GM19239 (cell line): ENCODE measurements at regions not wholly inside any gene's neighbourhood (a gene's known extent, or its start where the extent isn't known, plus 50 kb on each side); places are given as distances from the start of the nearest gene placed in this dataset.

Source experiments
- DNase-seq: peaks from one replicate; pipeline ENCODE4 v3.0.0; 2011; ENCODE audit warnings: low spot score; ENCODE audit not compliant: insufficient read length
- FAIRE-seq: peaks from 2 replicates; lab custom pipeline; 2011; peaks lifted over from hg19 to GRCh38; lab: Jason Lieb, UNC

DNA sequence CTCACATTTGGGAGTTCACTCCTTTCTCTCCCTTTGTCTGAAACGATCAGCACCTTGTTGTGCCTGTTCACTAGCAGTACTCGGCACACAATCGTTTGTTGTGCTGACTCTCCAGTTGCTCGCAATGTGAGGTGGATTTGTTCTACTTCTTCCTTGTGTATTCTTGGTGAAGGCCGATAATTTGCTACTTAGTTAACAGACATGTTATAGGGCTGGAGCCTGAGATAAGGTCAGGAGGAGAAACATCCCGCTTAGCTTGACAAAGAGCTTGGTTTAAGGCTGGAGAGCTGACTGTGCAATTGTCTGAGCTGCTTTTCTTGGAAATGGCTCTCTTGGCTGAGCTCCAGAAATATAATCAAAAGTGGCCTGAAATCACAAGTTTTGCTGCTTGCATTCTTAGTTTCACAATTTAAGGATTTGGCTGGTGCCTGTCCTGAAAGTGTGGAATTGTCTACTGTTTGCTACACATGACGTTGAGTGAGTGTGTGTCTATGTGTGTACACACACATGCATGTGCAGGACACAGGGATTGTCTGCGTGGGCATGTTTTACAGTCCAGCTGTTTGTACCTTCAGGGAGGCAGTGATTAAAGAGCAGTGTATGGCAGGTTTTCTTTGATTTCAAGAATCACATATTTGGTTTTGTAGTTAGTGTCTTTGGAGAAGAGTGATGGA lies 77.7 kb downstream of the ARF6 start:
- DNase-seq (no peak), FAIRE-seq (no peak)

GRCh38 chr14:49971156-49972130 lies 78.6 kb downstream of the ARF6 start:
- FAIRE-seq (peak; percentile 93), DNase-seq (no peak)

DNA sequence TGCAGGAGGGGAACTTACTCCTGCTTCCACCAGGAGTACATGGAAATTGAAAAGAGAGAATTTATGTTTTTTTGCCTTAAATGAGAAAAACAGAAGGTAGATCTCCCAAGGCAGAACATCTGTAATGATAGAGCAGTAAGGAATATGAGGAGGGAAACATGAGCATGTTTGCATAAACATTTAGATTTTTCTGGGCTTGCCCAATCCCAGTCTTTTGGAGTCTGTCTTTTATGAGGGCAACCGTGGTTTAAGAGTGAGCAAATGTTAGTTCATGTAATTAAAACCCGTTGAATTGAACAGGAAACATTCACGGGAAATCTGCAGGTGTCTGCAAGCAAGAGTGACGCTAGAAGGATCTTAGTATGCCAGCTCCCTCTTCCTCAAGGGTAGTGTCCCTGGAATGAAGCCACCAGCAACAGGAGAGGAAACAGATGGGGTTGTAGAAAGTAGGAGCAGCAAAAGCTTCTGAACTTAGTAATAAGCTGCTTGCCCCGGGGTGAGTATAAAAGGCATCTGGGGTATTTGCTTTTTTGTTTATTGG lies 79.3 kb downstream of the ARF6 start:
- FAIRE-seq (peak; percentile 81), DNase-seq (no peak)

DNA sequence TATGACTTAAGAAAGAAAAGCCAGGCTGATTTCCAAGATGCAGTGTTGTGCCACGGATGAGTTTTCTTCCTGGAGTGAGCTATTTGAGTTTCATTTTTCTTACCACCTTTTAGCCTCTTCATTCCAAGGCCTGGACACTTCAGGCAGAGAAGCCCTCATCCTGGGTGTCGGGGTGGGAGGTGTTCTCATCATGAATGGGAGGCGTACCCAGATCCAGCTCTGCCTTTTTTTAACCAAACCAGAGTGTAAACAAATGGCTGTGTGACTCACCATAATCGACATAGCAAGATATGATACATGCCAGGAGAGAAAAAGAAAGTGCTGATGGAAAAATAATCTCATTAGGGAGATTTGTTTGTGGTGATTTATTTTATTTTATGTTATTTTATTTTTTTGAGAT lies 79.9 kb downstream of the ARF6 start:
- no peak for FAIRE-seq
- no peak for DNase-seq

GRCh38 chr14:49975276-49975675 lies 82.4 kb downstream of the ARF6 start:
- no peak for FAIRE-seq
- DNase-seq, result no peak

DNA sequence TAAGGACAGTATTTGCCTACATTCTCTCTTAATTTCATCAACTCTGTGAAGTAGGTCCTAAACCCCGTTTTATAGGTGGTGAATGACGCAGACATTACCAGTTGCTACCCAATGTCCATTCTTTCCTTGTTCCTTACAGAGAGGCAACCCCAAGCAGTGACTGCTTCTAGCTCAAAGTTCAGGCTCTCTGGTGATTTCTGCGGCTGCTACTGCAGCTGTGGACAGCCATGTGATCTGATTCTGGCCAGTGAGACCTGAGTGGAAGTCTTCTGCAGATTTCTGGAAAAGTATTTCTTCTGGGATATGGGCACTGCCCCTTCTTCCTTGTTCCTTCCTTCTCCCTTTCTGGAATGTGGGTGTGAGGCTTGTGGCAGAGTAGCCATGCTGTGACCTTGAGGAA lies 82.9 kb downstream of the ARF6 start:
- FAIRE-seq (no peak), DNase-seq (no peak)

- DNase-seq, result no peak
- peak; percentile 88 for FAIRE-seq
Measured at GRCh38 chr14:49977126-49977841, 84.4 kb downstream of the ARF6 start.

GRCh38 chr14:49980027-49980426 lies 87.1 kb downstream of the ARF6 start:
- DNase-seq, result no peak
- no peak for FAIRE-seq

GRCh38 chr14:49982082-49982481 lies 89.2 kb downstream of the ARF6 start:
- FAIRE-seq (no peak), DNase-seq (no peak)

GRCh38 chr14:49982501-49982951 lies 89.6 kb downstream of the ARF6 start:
- FAIRE-seq, result no peak
- no peak for DNase-seq

GRCh38 chr14:49984424-49984823 lies 91.5 kb downstream of the ARF6 start:
- DNase-seq, result no peak
- FAIRE-seq, result no peak

DNA sequence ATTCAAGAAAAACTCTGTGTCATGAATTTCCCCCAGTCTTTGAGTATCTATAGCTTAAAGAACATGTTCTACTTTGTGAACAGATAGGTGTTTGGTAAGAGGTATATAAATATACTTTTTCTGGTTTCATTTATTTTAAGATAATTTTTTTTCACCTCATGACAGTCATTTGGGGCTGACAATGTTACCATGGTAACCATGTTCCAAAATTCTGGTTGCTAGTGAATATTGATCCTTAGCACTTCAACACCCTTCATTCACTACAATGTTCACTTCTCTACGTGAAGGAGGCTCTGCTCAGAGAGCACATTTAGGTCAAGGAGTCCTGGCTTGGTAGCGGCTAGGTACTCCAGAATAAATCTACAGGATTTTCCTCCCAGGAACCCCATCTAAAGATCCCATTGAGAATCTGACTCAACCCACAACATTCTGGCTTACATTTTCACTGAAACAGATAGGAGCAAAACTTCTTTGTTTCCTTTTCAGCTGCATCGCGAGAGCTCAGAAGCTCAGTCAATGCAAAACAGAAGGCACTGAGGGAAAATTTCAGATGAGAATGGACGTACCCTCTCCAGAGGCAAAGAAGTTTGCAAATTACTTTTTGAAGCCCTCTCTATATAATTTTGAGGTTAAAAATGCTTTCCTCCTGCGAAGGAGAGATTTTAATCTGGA lies 93.6 kb downstream of the ARF6 start:
- FAIRE-seq (peak; percentile 75), DNase-seq (no peak)

- FAIRE-seq (no peak), DNase-seq (no peak)
Measured at GRCh38 chr14:49988080-49988990, 95.5 kb downstream of the ARF6 start.

- FAIRE-seq (no peak), DNase-seq (no peak)
Measured at GRCh38 chr14:49989966-49990365, 97.1 kb downstream of the ARF6 start.

DNA sequence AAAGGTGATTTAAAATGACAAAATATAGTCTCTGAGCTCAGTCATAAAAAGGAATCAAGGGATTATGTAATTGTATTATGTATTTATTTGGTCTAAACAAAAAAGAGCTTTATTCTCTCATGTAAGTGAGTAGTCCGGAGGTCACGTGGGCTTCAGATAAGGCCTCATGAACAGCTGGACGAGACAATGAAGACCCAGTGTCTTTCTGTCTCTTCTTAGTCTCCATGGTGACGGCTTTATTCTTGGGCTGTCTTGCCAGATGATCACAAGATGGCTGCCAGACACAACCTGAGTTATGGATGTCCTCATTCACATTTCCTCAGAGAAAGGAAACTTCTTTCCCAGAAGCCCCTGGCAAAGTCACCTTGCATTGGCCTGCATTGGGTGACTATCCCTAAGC lies 98.6 kb downstream of the ARF6 start:
- DNase-seq (no peak), FAIRE-seq (no peak)

GRCh38 chr14:49992036-49992435 lies 99.2 kb downstream of the ARF6 start:
- FAIRE-seq (no peak), DNase-seq (no peak)

- FAIRE-seq (no peak), DNase-seq (no peak)
Measured at GRCh38 chr14:49992448-49992847, 99.6 kb downstream of the ARF6 start.

- FAIRE-seq, result peak; percentile 92
Measured at GRCh38 chr14:49992901-49993339, 100.0 kb downstream of the ARF6 start.

DNA sequence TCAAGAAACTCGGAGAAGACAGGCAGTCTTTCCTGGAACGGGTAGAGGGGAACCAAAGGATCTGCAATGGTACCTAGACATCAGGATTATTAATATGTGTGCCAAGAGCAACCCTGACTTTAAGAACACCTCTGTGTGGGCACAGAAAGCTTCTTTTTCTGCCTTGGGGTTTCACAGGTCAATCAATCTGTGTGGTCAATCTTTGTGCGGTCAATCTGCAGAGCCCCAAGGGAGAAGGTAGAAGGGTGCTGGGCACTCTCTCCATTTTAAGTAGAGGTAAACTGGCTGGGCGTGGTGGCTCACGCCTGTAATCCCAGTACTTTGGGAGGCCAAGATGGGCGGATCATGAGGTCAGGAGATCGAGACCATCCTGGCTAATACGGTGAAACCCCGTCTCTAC lies 100.7 kb downstream of the ARF6 start:
- DNase-seq, result no peak
- no peak for FAIRE-seq

More at GRCh38 chr14:49992901-49993339, 100.0 kb downstream of the ARF6 start:
- no peak for DNase-seq
